ENCODE measurements at regions not wholly inside any gene's neighbourhood (a gene's known extent, or its start where the extent isn't known, plus 50 kb on each side); places are given as distances from the start of the nearest gene placed in this dataset.

DNA sequence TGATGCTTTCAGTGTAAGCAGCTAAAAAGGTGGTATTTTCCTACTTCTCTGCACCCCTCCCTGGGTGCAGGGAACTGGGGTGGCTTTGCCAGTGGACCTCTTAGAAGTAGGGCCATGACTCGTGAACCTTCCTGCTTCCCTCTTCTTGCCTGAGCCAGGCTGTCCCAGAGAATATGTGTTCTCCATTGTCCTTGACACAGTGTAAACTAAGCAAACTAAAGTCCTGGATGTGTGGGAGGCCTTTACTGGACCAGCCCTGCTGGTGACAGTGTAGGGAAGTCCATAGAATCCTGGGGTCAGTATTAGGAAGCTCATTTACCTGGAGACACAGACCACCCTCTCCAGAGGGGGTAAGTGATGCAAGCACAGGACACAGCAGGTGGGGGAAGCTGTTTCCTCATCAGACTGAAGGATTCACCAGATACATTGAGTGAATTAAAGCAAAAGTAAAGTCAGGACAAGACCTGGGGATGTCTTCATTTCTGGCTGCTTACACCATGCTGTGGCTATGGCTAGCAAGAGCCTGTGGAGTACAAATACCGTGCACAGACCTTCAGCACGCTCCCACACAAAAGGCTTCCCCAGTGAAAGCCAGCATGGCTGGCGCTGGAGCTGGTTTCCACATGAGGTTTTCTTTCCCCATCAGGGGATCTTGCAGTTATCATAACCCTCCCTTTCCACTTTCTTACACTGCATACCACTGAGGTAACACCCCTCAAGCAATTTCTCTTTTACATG is 64.8 kb upstream of the LPP start:
- Histone ChIP-seq H3K27me3 (replicated peaks; ENCODE audit: insufficient read depth) (no peaks in the 10 kb centered on the region), H3K36me3 (no peaks in the 10 kb centered on the region), H3K9me3 (no peaks in the 10 kb centered on the region), H3K4me3 (no peak overlapping the region), H3K4me1 (ENCODE audit: control insufficient read depth in 1 of 2, low read depth in 2 of 2) (no peaks in the 10 kb centered on the region), H3K27ac (no peak overlapping the region)
- DNase-seq (ENCODE audit: low spot score) (no peak), ATAC-seq (ENCODE audit: insufficient number of reproducible peaks, low FRiP score, low read depth) (no peak)
- TF ChIP-seq, protein P1, sequence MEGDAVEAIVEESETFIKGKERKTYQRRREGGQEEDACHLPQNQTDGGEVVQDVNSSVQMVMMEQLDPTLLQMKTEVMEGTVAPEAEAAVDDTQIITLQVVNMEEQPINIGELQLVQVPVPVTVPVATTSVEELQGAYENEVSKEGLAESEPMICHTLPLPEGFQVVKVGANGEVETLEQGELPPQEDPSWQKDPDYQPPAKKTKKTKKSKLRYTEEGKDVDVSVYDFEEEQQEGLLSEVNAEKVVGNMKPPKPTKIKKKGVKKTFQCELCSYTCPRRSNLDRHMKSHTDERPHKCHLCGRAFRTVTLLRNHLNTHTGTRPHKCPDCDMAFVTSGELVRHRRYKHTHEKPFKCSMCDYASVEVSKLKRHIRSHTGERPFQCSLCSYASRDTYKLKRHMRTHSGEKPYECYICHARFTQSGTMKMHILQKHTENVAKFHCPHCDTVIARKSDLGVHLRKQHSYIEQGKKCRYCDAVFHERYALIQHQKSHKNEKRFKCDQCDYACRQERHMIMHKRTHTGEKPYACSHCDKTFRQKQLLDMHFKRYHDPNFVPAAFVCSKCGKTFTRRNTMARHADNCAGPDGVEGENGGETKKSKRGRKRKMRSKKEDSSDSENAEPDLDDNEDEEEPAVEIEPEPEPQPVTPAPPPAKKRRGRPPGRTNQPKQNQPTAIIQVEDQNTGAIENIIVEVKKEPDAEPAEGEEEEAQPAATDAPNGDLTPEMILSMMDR (IDR thresholded peaks at IDR 0.05) = no peak

DNA sequence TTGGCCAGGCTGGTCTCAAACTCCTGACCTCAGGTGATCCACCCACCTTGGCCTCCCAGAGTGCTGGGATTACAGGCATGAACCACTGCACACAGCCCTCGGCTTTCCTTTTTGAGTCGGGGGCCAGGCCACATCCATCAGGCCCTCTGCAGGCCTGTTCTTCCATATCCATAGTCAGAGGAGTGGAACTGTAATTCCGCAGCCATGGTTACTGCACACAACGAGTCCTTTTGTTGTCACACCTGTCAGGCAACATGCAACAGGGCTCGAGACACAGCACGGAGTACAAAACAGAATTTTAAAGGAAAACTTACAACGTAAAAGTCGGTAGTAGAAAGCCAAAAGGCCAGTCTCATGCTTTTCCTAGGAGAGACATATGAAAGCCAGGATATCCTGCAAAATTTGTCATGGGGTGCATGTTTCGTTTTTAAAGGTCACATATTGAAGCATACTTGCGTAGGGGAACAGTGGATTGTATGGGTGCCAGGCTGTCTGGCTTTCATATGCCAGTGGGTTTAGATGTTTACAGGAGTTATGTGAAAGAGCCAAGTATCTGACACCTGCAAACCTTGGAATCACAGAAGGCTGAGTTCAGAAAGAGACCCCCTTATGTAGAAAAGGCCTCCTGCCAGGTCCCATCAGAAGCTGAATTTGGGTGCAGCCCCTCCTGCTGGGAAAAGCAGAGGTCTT is 63.2 kb upstream of the LPP start:
- no peaks in the 10 kb centered on the region for H3K36me3 ChIP-seq
- H3K4me3 ChIP-seq = no peak overlapping the region
- TF ChIP-seq, protein P1 (IDR thresholded peaks at IDR 0.05) = no peak
- ATAC-seq (ENCODE audit: insufficient number of reproducible peaks, low FRiP score, low read depth) (no peak), DNase-seq (ENCODE audit: low spot score) (no peak)
- H3K27ac ChIP-seq = no peak overlapping the region
- H3K27me3 ChIP-seq (replicated peaks; ENCODE audit: insufficient read depth) = no peaks in the 10 kb centered on the region
- H3K4me1 ChIP-seq (ENCODE audit: control insufficient read depth in 1 of 2, low read depth in 2 of 2) = no peaks in the 10 kb centered on the region
- no peaks in the 10 kb centered on the region for H3K9me3 ChIP-seq

DNA sequence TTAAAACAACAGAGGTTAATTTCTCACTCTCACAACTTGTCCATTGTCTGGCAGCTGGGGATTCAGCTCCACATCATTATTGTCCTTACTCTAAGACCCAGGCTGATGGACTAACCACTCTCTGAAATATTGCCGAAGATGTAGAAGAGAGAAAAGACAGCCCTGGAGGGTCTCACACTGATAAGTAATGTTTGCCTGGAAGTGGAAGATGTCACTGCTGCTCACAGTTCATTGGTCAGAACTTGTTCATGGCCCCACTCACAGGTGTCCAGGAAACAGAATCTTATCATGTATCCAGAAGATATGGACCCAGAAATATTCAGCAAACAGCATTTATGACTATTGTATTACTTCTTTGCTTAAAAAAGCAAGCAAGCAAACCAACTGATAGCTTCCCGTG is 62.2 kb upstream of the LPP start:
- Histone ChIP-seq H3K36me3 (no peaks in the 10 kb centered on the region), H3K9me3 (no peaks in the 10 kb centered on the region), H3K27ac (no peak overlapping the region), H3K27me3 (replicated peaks; ENCODE audit: insufficient read depth) (no peaks in the 10 kb centered on the region), H3K4me1 (ENCODE audit: control insufficient read depth in 1 of 2, low read depth in 2 of 2) (no peaks in the 10 kb centered on the region), H3K4me3 (no peak overlapping the region)
- TF ChIP-seq, protein P1 (IDR thresholded peaks at IDR 0.05) = no peak
- DNase-seq (ENCODE audit: low spot score) (no peak), ATAC-seq (ENCODE audit: insufficient number of reproducible peaks, low FRiP score, low read depth) (no peak)

DNA sequence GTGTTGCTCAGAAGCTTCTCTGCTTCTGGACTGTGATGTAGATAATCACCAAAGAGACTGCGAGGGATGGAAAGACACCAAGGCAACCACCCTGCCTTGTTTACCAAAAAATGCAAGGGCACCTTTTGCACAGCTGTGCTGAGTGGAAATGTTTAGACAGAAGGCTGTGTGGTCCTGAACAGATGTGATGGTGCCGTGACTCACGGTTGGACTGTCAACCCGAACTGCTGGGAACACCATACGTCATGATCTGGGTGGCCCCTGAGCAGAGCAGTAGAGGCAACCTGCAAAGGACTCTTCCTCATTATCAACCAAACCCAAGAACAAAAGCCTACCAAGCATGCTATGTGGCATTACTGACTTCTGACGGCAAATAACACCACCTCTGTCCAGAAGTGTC is 61.3 kb upstream of the LPP start:
- H3K4me3 ChIP-seq = no peak overlapping the region
- H3K27me3 ChIP-seq (replicated peaks; ENCODE audit: insufficient read depth) = no peaks in the 10 kb centered on the region
- DNase-seq (ENCODE audit: low spot score) (no peak), ATAC-seq (ENCODE audit: insufficient number of reproducible peaks, low FRiP score, low read depth) (no peak)
- TF ChIP-seq, protein P1 (IDR thresholded peaks at IDR 0.05) = no peak
- no peaks in the 10 kb centered on the region for H3K36me3 ChIP-seq
- H3K9me3 ChIP-seq = no peaks in the 10 kb centered on the region
- no peak overlapping the region for H3K27ac ChIP-seq
- H3K4me1 ChIP-seq (ENCODE audit: control insufficient read depth in 1 of 2, low read depth in 2 of 2) = no peaks in the 10 kb centered on the region

DNA sequence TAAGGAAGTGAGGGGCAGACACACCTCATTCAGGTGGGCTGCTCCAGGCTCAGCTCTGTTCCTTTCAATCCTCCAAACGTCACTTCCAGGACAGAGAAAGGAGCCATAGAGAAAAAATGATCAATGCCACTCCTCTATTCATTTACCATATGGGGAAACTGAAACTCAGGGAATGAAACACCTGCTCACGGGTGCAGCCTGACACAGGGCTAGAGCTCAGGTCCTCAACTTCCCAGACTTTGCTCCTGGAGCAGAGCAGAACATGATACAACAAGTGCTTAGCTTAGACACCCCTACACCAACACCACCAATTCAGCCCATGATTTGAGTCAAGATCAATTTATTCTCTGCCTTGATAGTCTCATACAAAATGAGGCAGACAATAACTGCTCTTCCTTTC is 58.5 kb upstream of the LPP start:
- Histone ChIP-seq H3K9me3 (peaks cover 2% of the 10 kb centered on the region), H3K27me3 (replicated peaks; ENCODE audit: insufficient read depth) (no peaks in the 10 kb centered on the region), H3K4me3 (no peak overlapping the region), H3K4me1 (ENCODE audit: control insufficient read depth in 1 of 2, low read depth in 2 of 2) (no peaks in the 10 kb centered on the region), H3K27ac (no peak overlapping the region), H3K36me3 (no peaks in the 10 kb centered on the region)
- DNase-seq (ENCODE audit: low spot score) (no peak), ATAC-seq (ENCODE audit: insufficient number of reproducible peaks, low FRiP score, low read depth) (no peak)
- TF ChIP-seq, protein P1 (IDR thresholded peaks at IDR 0.05) = no peak
